Esophagus squamous epithelium (tissue), 4 donors: ENCODE measurements at regions not wholly inside any gene's neighbourhood (a gene's known extent, or its start where the extent isn't known, plus 50 kb on each side); places are given as distances from the start of the nearest gene placed in this dataset.

ENCODE experiments used
- POLR2A ChIP-seq, 4 donors: fragments of 450-650 bp; IDR thresholded peaks; one replicate each; pipeline ENCODE4 v1.6.1; 2017; ENCODE audit warnings: antibody characterized with exemption in 4 of 4, mild to moderate bottlenecking in 4 of 4, moderate library complexity in 3 of 4
- TF ChIP-seq, protein P1 (sequence below), 6 experiments: fragments of 450-650 bp in 4 of 6; fragments of 200-600 bp in 2 of 6; sonication (generic) in 2 of 6; IDR thresholded peaks; one replicate each; pipeline ENCODE4 v1.5.1; 2016 to 2019; ENCODE audit warnings: antibody characterized with exemption in 6 of 6, mild to moderate bottlenecking in 4 of 6, moderate library complexity in 4 of 6

DNA sequence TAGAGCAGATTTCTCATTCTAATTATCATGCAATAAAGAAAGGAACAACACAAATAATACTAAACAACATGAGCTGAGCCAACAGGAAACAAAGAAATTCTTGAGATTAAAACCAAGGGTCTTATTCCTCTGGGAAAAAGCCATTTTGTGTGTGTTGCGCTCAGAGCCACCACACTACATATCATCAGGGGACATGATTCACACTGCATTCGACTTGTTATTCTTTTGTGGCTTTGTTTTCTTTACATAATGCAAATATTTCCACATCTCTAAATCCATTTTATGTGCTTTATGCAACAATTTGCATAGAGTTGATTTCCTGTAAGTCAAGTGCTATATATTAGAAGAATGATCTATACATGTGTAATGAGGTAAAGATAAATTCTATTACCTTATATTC, 719.6 kb downstream of the TBC1D32 start:
- TF ChIP-seq, protein P1, sequence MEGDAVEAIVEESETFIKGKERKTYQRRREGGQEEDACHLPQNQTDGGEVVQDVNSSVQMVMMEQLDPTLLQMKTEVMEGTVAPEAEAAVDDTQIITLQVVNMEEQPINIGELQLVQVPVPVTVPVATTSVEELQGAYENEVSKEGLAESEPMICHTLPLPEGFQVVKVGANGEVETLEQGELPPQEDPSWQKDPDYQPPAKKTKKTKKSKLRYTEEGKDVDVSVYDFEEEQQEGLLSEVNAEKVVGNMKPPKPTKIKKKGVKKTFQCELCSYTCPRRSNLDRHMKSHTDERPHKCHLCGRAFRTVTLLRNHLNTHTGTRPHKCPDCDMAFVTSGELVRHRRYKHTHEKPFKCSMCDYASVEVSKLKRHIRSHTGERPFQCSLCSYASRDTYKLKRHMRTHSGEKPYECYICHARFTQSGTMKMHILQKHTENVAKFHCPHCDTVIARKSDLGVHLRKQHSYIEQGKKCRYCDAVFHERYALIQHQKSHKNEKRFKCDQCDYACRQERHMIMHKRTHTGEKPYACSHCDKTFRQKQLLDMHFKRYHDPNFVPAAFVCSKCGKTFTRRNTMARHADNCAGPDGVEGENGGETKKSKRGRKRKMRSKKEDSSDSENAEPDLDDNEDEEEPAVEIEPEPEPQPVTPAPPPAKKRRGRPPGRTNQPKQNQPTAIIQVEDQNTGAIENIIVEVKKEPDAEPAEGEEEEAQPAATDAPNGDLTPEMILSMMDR (IDR thresholded peaks at IDR 0.05) = no peak
- no peak for TF ChIP-seq POLR2A (IDR thresholded peaks at IDR 0.05)
